GM12872 (cell line): ENCODE measurements at regions not wholly inside any gene's neighbourhood (a gene's known extent, or its start where the extent isn't known, plus 50 kb on each side); places are given as distances from the start of the nearest gene placed in this dataset.

Source experiments
- TF ChIP-seq, protein P1 (sequence below): IDR thresholded peaks from 3 replicates; pipeline ENCODE4 v1.5.1; 2011; ENCODE audit warnings: low read depth, mild to moderate bottlenecking, low read length, moderate library complexity; ENCODE audit not compliant: insufficient read depth

DNA sequence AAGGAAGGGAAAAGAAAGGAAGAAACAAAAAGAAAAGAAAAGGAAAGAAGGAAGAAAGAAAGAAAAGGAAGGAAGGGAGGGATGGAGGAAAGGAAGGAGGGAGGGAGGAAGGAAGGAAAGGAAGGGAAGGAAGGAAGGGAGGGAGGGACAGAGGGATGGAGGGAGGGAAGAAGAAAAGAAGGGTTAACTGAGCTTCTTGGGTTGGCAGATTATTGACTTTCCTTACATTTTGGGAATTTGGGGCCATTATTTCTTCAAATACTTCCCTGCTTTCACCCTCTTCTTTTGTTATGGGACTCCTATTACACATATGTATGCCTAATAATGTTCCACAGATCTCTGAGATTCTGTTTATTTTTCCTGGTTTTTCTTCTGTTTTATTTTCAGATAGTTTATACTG, 285.6 kb downstream of the KCNJ2 start:
- TF ChIP-seq, protein P1, sequence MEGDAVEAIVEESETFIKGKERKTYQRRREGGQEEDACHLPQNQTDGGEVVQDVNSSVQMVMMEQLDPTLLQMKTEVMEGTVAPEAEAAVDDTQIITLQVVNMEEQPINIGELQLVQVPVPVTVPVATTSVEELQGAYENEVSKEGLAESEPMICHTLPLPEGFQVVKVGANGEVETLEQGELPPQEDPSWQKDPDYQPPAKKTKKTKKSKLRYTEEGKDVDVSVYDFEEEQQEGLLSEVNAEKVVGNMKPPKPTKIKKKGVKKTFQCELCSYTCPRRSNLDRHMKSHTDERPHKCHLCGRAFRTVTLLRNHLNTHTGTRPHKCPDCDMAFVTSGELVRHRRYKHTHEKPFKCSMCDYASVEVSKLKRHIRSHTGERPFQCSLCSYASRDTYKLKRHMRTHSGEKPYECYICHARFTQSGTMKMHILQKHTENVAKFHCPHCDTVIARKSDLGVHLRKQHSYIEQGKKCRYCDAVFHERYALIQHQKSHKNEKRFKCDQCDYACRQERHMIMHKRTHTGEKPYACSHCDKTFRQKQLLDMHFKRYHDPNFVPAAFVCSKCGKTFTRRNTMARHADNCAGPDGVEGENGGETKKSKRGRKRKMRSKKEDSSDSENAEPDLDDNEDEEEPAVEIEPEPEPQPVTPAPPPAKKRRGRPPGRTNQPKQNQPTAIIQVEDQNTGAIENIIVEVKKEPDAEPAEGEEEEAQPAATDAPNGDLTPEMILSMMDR, result no peak

GRCh38 chr17:70464995-70465394, 295.7 kb downstream of the KCNJ2 start:
- TF ChIP-seq, protein P1, result no peak

DNA sequence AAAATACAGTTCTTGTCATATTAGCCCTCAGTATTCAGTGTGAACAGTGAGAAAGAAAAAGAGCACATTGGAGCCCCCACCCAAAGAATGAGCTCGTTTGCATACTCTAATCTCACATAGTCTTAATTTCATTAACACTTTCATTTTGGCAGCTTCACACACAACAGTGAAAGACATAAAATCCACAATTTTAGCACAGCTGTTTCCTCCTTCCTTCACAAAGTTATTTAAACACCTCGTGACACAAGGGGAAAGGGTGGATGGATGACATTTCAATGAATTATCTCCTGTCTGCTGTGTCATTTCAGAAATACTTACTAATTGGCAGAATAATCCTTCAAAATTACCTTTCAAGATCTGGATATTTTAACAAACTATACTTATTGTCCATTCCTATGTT, 299.3 kb downstream of the KCNJ2 start:
- TF ChIP-seq, protein P1, result no peak

DNA sequence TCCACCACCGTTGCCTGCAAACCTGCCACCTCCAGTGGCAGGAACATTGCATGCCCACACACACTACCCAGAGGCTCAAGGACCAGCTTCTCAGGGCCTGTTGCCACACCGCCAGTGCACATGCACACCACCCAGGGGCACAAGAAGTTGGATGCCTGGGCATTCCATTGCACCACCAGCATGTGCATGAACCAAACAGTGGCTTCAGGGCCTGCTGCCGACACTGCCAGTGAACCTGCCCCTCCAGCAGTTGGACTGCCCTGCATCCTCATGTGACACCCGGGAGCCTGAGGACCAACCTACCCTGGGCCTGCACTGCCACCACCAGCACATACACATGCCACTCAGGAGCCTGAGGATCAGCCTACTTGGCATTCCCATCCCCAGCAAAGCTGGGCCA, 303.7 kb downstream of the KCNJ2 start:
- TF ChIP-seq, protein P1, result no peak

GRCh38 chr17:70476368-70476767, 307.0 kb downstream of the KCNJ2 start:
- TF ChIP-seq, protein P1, result no peak

DNA sequence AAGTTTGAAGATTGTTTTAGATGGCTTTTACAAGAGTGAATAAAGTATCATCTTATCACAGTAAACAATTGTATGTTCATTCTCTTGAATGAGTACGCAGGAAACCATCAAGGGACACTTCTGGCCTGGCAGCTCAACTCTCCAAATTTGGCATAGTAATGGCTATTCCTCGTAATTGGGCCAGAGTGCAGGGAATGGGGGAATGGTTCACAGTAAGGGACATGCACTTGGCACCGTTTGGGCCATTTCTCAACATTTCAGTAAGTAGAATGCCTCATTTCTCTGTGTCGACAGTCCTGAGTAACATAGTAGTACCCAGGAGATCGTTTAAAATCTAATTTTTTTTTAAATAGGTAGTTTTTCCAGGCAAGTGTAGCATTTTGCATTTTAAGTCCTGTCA, 309.6 kb downstream of the KCNJ2 start:
- TF ChIP-seq, protein P1, result no peak

DNA sequence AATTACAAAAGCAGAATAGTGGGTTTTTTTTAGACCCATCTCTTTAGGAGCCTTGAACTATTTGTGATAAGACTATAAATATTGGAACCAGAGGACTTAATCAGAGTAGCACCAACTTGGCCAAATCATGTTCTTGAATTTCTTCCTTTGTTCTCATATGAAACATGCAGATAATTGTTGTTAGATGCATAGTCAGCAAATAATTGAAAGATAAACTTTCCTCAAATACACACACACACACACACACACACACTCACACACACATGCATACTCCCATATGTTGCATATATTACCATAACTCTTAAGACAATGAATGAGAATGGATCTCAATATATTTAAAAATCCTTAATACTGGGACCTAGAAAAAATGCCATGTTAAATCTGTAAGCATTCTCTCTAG, 310.4 kb downstream of the KCNJ2 start:
- TF ChIP-seq, protein P1, result no peak

DNA sequence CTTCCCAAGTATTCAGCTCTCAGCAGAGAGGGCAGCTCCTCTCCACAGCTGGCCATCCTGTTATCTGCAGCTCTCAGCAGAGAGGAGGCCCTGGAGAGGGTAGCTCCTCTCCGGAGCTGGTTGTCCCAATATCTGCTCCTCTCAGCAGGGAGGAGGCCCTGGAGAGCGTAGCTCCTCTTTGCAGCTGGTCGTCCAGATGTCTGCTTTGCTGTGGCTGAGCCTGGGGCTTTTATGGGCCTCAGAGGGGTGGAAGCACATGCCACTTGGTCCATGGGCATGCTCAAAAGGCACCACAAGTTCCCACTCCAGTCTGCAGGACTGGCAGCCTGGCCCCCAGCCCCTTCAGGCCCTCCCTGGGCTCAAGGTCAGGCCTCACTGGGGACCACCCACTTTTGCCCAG, 314.3 kb downstream of the KCNJ2 start:
- TF ChIP-seq, protein P1, result no peak
